ENCODE measurements at regions not wholly inside any gene's neighbourhood (a gene's known extent, or its start where the extent isn't known, plus 50 kb on each side); places are given as distances from the start of the nearest gene placed in this dataset.

- no peak for TF ChIP-seq REST (IDR thresholded peaks at IDR 0.05; ENCODE audit: insufficient replicate concordance, low read depth)
- no peak for TF ChIP-seq GABPA (IDR thresholded peaks at IDR 0.05; ENCODE audit: low read depth)
- TF ChIP-seq SPI1 (IDR thresholded peaks at IDR 0.05; ENCODE audit: borderline replicate concordance, low read depth): no peak
- TF ChIP-seq POLR2AphosphoS5 (IDR thresholded peaks at IDR 0.05; ENCODE audit: low read depth): no peak
- no peak for TF ChIP-seq CTCF (IDR thresholded peaks at IDR 0.05; ENCODE audit: insufficient read depth, low read length)
- H3K27me3 ChIP-seq (ENCODE audit: insufficient read depth, poor library complexity, severe bottlenecking): no peaks in the 10 kb centered on the region
- H3K27ac ChIP-seq (replicated peaks): no peak overlapping the region
- DNase-seq (ENCODE audit: low read depth in 1 of 2, low spot score in 1 of 2): no peak
- no peak overlapping the region for H3K4me3 ChIP-seq (replicated peaks; ENCODE audit: insufficient read depth, low read length)
Measured at GRCh38 chr3:182364323-182364722, 429.0 kb upstream of the ATP11B start.

DNA sequence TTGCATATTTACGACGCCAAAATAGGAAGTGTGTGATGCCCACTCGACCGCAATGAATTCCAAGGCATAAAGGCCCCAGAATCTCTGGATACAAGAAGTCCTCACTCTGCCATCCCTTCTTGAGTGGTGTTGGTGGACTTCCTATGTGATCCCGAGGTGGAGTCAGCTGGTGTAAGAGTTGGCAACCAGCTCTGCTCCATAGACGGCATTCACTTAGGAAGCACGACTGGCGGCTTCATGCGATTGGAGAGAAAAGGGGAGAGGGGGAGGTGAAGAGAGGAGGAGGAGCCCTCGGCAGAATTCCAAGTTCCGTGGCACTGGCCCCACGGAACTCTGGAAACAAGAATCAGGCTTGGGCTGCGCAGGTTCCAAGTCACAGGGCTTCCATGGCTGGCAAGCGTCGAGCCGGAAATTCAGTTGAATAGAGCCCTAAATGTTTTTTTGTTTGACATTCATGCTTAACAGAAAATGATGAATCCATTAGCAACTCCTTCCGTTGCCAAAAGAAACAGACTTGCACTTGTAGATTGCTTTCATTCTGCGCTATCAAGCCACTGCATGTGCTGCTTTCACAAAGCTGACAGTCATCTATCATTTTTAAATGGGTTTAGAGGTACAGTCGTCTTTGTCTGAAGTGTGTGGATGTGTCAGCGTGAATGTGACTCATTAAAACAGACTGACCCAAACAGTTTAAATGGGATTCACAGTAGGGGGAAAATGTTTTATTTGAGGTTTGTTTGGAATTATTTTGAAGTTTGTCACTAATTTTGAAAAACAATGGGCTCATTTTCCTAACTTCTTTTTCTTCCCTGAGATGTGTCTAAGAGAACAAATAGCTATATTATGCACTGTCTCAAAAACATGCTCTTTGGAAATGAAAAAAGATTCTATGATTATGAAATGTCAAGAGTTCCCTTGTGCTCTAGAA is 428.3 kb upstream of the ATP11B start:
- Histone ChIP-seq H3K4me3 (replicated peaks; ENCODE audit: insufficient read depth, low read length) (no peak overlapping the region), H3K27me3 (ENCODE audit: insufficient read depth, poor library complexity, severe bottlenecking) (no peaks in the 10 kb centered on the region), H3K27ac (replicated peaks) (no peak overlapping the region)
- DNase-seq (ENCODE audit: low read depth in 1 of 2, low spot score in 1 of 2): no peak
- no peak for TF ChIP-seq CTCF (IDR thresholded peaks at IDR 0.05; ENCODE audit: insufficient read depth, low read length)
- TF ChIP-seq SPI1 (IDR thresholded peaks at IDR 0.05; ENCODE audit: borderline replicate concordance, low read depth): no peak
- no peak for TF ChIP-seq REST (IDR thresholded peaks at IDR 0.05; ENCODE audit: insufficient replicate concordance, low read depth)
- no peak for TF ChIP-seq POLR2AphosphoS5 (IDR thresholded peaks at IDR 0.05; ENCODE audit: low read depth)
- TF ChIP-seq GABPA (IDR thresholded peaks at IDR 0.05; ENCODE audit: low read depth): no peak

DNA sequence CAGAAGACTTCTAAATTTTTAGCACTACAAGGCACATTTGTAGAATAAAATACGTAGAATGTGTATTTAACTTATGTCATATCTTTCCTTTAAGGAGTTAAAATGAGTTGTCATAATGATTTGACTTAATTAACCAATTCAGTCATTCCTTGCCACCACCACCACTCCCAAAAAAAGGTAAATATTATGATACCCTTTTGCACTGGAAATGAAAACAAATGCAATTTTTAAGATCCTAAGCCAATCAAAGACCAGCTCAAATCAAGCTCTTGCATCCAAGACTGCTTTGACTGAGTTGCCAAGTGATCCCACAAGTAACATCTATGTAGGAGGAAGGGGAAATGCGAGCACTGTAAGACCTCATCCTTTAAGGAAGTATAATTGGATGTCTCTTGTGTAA is 426.6 kb upstream of the ATP11B start:
- no peak for DNase-seq (ENCODE audit: low read depth in 1 of 2, low spot score in 1 of 2)
- no peak for TF ChIP-seq GABPA (IDR thresholded peaks at IDR 0.05; ENCODE audit: low read depth)
- no peak for TF ChIP-seq POLR2AphosphoS5 (IDR thresholded peaks at IDR 0.05; ENCODE audit: low read depth)
- no peak for TF ChIP-seq SPI1 (IDR thresholded peaks at IDR 0.05; ENCODE audit: borderline replicate concordance, low read depth)
- no peak for TF ChIP-seq CTCF (IDR thresholded peaks at IDR 0.05; ENCODE audit: insufficient read depth, low read length)
- no peak for TF ChIP-seq REST (IDR thresholded peaks at IDR 0.05; ENCODE audit: insufficient replicate concordance, low read depth)
- no peak overlapping the region for H3K4me3 ChIP-seq (replicated peaks; ENCODE audit: insufficient read depth, low read length)
- no peaks in the 10 kb centered on the region for H3K27me3 ChIP-seq (ENCODE audit: insufficient read depth, poor library complexity, severe bottlenecking)
- H3K27ac ChIP-seq (replicated peaks): no peak overlapping the region

All from HL-60 (cell line).